B cell (primary cell): ENCODE measurements at regions not wholly inside any gene's neighbourhood (a gene's known extent, or its start where the extent isn't known, plus 50 kb on each side); places are given as distances from the start of the nearest gene placed in this dataset.

Experiments
- ATAC-seq: fragments of 200-7000 bp; cut with Tn5 transposase; one replicate; pipeline ENCODE4 v1.10.0; 2021; ENCODE audit warnings: low read depth, mild to moderate bottlenecking, moderate number of reproducible peaks, moderate library complexity
- CTCF ChIA-PET: fragments of 350-600 bp; sonication (Branson Sonifier 250); formaldehyde crosslinking; loops from one replicate; lab custom pipeline; 2021; ENCODE audit warnings: antibody characterized with exemption, inconsistent platforms; lab: Charles Lee
- POLR2A ChIA-PET: fragments of 350-600 bp; sonication (Branson Sonifier 250); formaldehyde crosslinking; loops from one replicate; lab custom pipeline; 2021; ENCODE audit warnings: antibody characterized with exemption; lab: Charles Lee
- DNase-seq: peaks from one replicate; pipeline ENCODE4 v3.0.0; 2013
- H2AFZ ChIP-seq: 2 replicates; pipeline ENCODE4 v1.6.1; 2012; ENCODE audit warnings: mild to moderate bottlenecking, low read depth, low read length; ENCODE audit not compliant: insufficient read depth, poor library complexity, severe bottlenecking
- H3K27ac ChIP-seq, 2 donors: 1 replicate in 1 of 2; 2 replicates in 1 of 2; pipeline ENCODE4 v1.5.1; 2012 to 2013; ENCODE audit warnings: low read length in 2 of 2, mild to moderate bottlenecking in 2 of 2, moderate library complexity in 1 of 2
- H3K27me3 ChIP-seq, 4 experiments: fragments of 200-600 bp in 1 of 4; sonication (generic) in 1 of 4; replicated peaks in 1 of 4; 1 replicate in 2 of 4; 2 replicates in 2 of 4; pipeline versions ENCODE4 v1.6.1 to v1.7.0; 2013 to 2016; ENCODE audit warnings: low read length in 3 of 4, mild to moderate bottlenecking in 2 of 4, mixed read lengths in 1 of 4, moderate library complexity in 1 of 4; ENCODE audit not compliant: insufficient read depth in 4 of 4, control insufficient read depth in 3 of 4; ENCODE audit errors: control extremely low read depth in 1 of 4
- H3K36me3 ChIP-seq, 2 experiments: replicated peaks in 1 of 2; 1 replicate in 1 of 2; 2 replicates in 1 of 2; pipeline versions ENCODE4 v1.6.1 to v1.7.1; 2013; ENCODE audit warnings: low read length in 1 of 2; ENCODE audit not compliant: insufficient read depth in 2 of 2, control insufficient read depth in 1 of 2; ENCODE audit errors: control extremely low read depth in 1 of 2, extremely low read depth in 1 of 2
- H3K4me1 ChIP-seq, 2 donors: fragments of 200-600 bp in 1 of 2; sonication (generic) in 1 of 2; 1 replicate in 1 of 2; 2 replicates in 1 of 2; pipeline versions ENCODE4 v1.5.1 to v1.6.1; 2013 to 2017; ENCODE audit warnings: low read length in 2 of 2; ENCODE audit not compliant: control insufficient read depth in 2 of 2, insufficient read depth in 2 of 2
- H3K4me2 ChIP-seq: replicated peaks from 2 replicates; pipeline ENCODE3; 2012; ENCODE audit warnings: mild to moderate bottlenecking, low read depth, low read length; ENCODE audit not compliant: poor library complexity, severe bottlenecking
- H3K4me3 ChIP-seq, 5 experiments: fragments of 200-600 bp in 1 of 5; sonication (generic) in 1 of 5; 1 replicate in 3 of 5; 2 replicates in 2 of 5; pipeline versions ENCODE4 v1.5.1 to v1.7.0; 2011 to 2016; ENCODE audit warnings: low read length in 4 of 5, mild to moderate bottlenecking in 4 of 5, low read depth in 2 of 5, control low read depth in 1 of 5, moderate library complexity in 1 of 5; ENCODE audit not compliant: insufficient read depth in 1 of 5; ENCODE audit errors: control extremely low read depth in 1 of 5, extremely low read depth in 1 of 5
- H3K79me2 ChIP-seq: fragments of 200-600 bp; sonication (generic); one replicate; pipeline ENCODE4 v1.6.0; 2016; ENCODE audit warnings: low read length; ENCODE audit not compliant: control insufficient read depth, insufficient read depth
- H3K9ac ChIP-seq: fragments of 200-600 bp; sonication (generic); 2 replicates; pipeline ENCODE4 v1.6.1; 2017; ENCODE audit warnings: mild to moderate bottlenecking, low read length, moderate library complexity
- H3K9me3 ChIP-seq, 3 donors: one replicate each; pipeline versions ENCODE4 v1.6.1 to v1.7.1; 2013; ENCODE audit warnings: low read length in 2 of 3; ENCODE audit not compliant: control insufficient read depth in 2 of 3, insufficient read depth in 1 of 3; ENCODE audit errors: control extremely low read depth in 1 of 3
- H4K20me1 ChIP-seq: 2 replicates; pipeline ENCODE4 v1.6.0; 2012; ENCODE audit warnings: mild to moderate bottlenecking, low read length; ENCODE audit not compliant: insufficient read depth, control insufficient read depth, poor library complexity, severe bottlenecking
- H3K27ac Mint-ChIP-seq: one replicate; pipeline ENCODE4 v1.8.0; 2021; ENCODE audit warnings: mixed read lengths
- H3K27me3 Mint-ChIP-seq: one replicate; pipeline ENCODE4 v1.8.0; 2021; ENCODE audit warnings: mixed read lengths
- H3K4me1 Mint-ChIP-seq: one replicate; pipeline ENCODE4 v1.8.0; 2021; ENCODE audit warnings: mixed read lengths
- H3K4me3 Mint-ChIP-seq: one replicate; pipeline ENCODE4 v1.8.0; 2021; ENCODE audit warnings: mixed read lengths
- H3K9me3 Mint-ChIP-seq: one replicate; pipeline ENCODE4 v1.8.0; 2022; ENCODE audit warnings: mixed read lengths; ENCODE audit not compliant: insufficient read depth
- CTCF ChIP-seq: fragments of 200-600 bp; IDR thresholded peaks from one replicate; pipeline ENCODE4 v1.8.0; 2022; ENCODE audit warnings: antibody characterized with exemption, mild to moderate bottlenecking
- EZH2 ChIP-seq: IDR thresholded peaks from 2 replicates; pipeline ENCODE4 v1.6.1; 2012; ENCODE audit warnings: borderline replicate concordance, low read depth, mild to moderate bottlenecking, moderate library complexity, low read length; ENCODE audit not compliant: insufficient read depth, poor library complexity, severe bottlenecking
- WGBS: methylation state at CpG from one replicate; pipeline ENCODE4 v1.1.5; 2013; ENCODE audit warnings: missing lambda C conversion rate; ENCODE audit not compliant: insufficient coverage; 5-methylcytosine and 5-hydroxymethylcytosine counted together
- intact Hi-C: fragments of 100-400 bp; cut with micrococcal nuclease; formaldehyde crosslinking; loops from one replicate; pipeline ENCODE4 v1.10.0; 2022

GRCh38 chr9:89801742-89802670 lies 197.2 kb downstream of the GADD45G start:
- Histone ChIP-seq H3K36me3 (no peaks in the 10 kb centered on the region), H3K27me3 (no peaks in the 10 kb centered on the region), H3K4me1 (no peaks in the 10 kb centered on the region), H3K79me2 (no peaks in the 10 kb centered on the region), H3K9ac (no peak overlapping the region), H3K4me2 (no peak overlapping the region), H3K4me3 (no peak overlapping the region), H3K27ac (no peak overlapping the region), H2AFZ (no peak overlapping the region), H3K9me3 (no peaks in the 10 kb centered on the region), H4K20me1 (no peaks in the 10 kb centered on the region)
- Mint-ChIP-seq H3K27ac (no peak overlapping the region), H3K9me3 (no peaks in the 10 kb centered on the region), H3K27me3 (peaks cover 2% of the 10 kb centered on the region), H3K4me1 (no peaks in the 10 kb centered on the region), H3K4me3 (no peak overlapping the region)
- ATAC-seq (no peak), DNase-seq (no peak)
- no peak for TF ChIP-seq CTCF
- TF ChIP-seq EZH2, result no peak
- ChIA-PET POLR2A (interaction anchor here (0.6 kb wide), 1 partner anchor 277 kb away, joined by 3 read pairs; no protein-coding TSS in a partner anchor), CTCF (no interaction called here)
- intact Hi-C loops, result no loop called here
- WGBS, result 82% methylated on average over 12 of the region's 13 CpGs

- no peaks in the 10 kb centered on the region for H3K79me2 ChIP-seq
- WGBS, result 79% methylated on average over 6 of the region's 8 CpGs
- DNase-seq (no peak), ATAC-seq (no peak)
- H3K4me2 ChIP-seq, result no peak overlapping the region
- H3K36me3 ChIP-seq, result no peaks in the 10 kb centered on the region
- ChIA-PET POLR2A (interaction anchor here (0.6 kb wide), 1 partner anchor 278 kb away, joined by 3 read pairs; no protein-coding TSS in a partner anchor), CTCF (no interaction called here)
- no peaks in the 10 kb centered on the region for H3K27me3 ChIP-seq
- no peaks in the 10 kb centered on the region for H3K4me1 Mint-ChIP-seq
- no peak overlapping the region for H3K27ac ChIP-seq
- H3K27ac Mint-ChIP-seq, result no peak overlapping the region
- H3K4me3 Mint-ChIP-seq, result no peak overlapping the region
- no peak overlapping the region for H3K4me3 ChIP-seq
- intact Hi-C loops, result no loop called here
- no peak overlapping the region for H3K9ac ChIP-seq
- H3K27me3 Mint-ChIP-seq, result peaks cover 2% of the 10 kb centered on the region
- H2AFZ ChIP-seq, result no peak overlapping the region
- no peaks in the 10 kb centered on the region for H3K9me3 ChIP-seq
- no peak for TF ChIP-seq EZH2
- TF ChIP-seq CTCF, result no peak
- H4K20me1 ChIP-seq, result no peaks in the 10 kb centered on the region
- H3K9me3 Mint-ChIP-seq, result no peaks in the 10 kb centered on the region
- H3K4me1 ChIP-seq, result no peaks in the 10 kb centered on the region
Observed at GRCh38 chr9:89802781-89803355, 198.1 kb downstream of the GADD45G start.
